Suprapubic skin (tissue), 4 donors: ENCODE measurements at regions not wholly inside any gene's neighbourhood (a gene's known extent, or its start where the extent isn't known, plus 50 kb on each side); places are given as distances from the start of the nearest gene placed in this dataset.

Experiments
- CTCF ChIP-seq, 2 donors: fragments of 200-600 bp in 1 of 2; fragments of 450-650 bp in 1 of 2; sonication (generic) in 1 of 2; IDR thresholded peaks; one replicate each; pipeline ENCODE4 v1.5.1; 2016 to 2019; ENCODE audit warnings: antibody characterized with exemption in 2 of 2, mild to moderate bottlenecking in 1 of 2, moderate library complexity in 1 of 2
- EP300 ChIP-seq: sonication (generic); formaldehyde crosslinking; IDR thresholded peaks from one replicate; pipeline ENCODE4 v1.6.1; 2017; ENCODE audit warnings: antibody characterized with exemption
- POLR2A ChIP-seq, 2 donors: fragments of 450-650 bp; IDR thresholded peaks; one replicate each; pipeline ENCODE4 v1.6.1; 2017; ENCODE audit warnings: antibody characterized with exemption in 2 of 2, mild to moderate bottlenecking in 2 of 2, moderate library complexity in 2 of 2
- POLR2AphosphoS5 ChIP-seq, 3 donors: sonication (generic); formaldehyde crosslinking; IDR thresholded peaks; one replicate each; pipeline ENCODE4 v1.6.1; 2017; ENCODE audit warnings: antibody characterized with exemption in 3 of 3

- no peak for TF ChIP-seq CTCF (IDR thresholded peaks at IDR 0.05)
- no peak for TF ChIP-seq POLR2A (IDR thresholded peaks at IDR 0.05)
- TF ChIP-seq EP300, result no peak
- TF ChIP-seq POLR2AphosphoS5 (IDR thresholded peaks at IDR 0.05), result no peak
These were observed 228.7 kb downstream of the LRATD1 start for GRCh38 chr2:14861181-14861580.
